Activated CD8-positive, alpha-beta T cell treated with anti-CD3 and anti-CD28 coated beads for 36 hours (primary cell): ENCODE measurements at regions not wholly inside any gene's neighbourhood (a gene's known extent, or its start where the extent isn't known, plus 50 kb on each side); places are given as distances from the start of the nearest gene placed in this dataset.

ENCODE experiments used
- ATAC-seq: fragments of 200-7000 bp; cut with Tn5 transposase; one replicate; pipeline ENCODE4 v1.10.0; 2021; ENCODE audit warnings: mild to moderate bottlenecking, moderate library complexity
- CTCF ChIA-PET: fragments of 350-600 bp; sonication (Branson Sonifier 250); formaldehyde crosslinking; loops from one replicate; lab custom pipeline; 2021; ENCODE audit warnings: antibody characterized with exemption; lab: Charles Lee
- POLR2A ChIA-PET: fragments of 350-600 bp; sonication (Branson Sonifier 250); formaldehyde crosslinking; loops from one replicate; lab custom pipeline; 2021; ENCODE audit warnings: antibody characterized with exemption; lab: Charles Lee
- DNase-seq: peaks from one replicate; pipeline ENCODE4 v3.0.0-alpha.2; 2020
- H3K27ac Mint-ChIP-seq: one replicate; pipeline ENCODE4 v1.8.0; 2021; ENCODE audit warnings: mild to moderate bottlenecking, mixed read lengths
- H3K27me3 Mint-ChIP-seq: one replicate; pipeline ENCODE4 v1.8.0; 2021; ENCODE audit warnings: mixed read lengths
- H3K36me3 Mint-ChIP-seq: one replicate; pipeline ENCODE4 v1.8.0; 2021; ENCODE audit warnings: low read depth, mixed read lengths
- H3K4me1 Mint-ChIP-seq: one replicate; pipeline ENCODE4 v1.8.0; 2021; ENCODE audit warnings: low read depth, mixed read lengths
- H3K4me3 Mint-ChIP-seq: one replicate; pipeline ENCODE4 v1.8.0; 2021; ENCODE audit warnings: mild to moderate bottlenecking, moderate library complexity, mixed read lengths
- H3K9me3 Mint-ChIP-seq: one replicate; pipeline ENCODE4 v1.8.0; 2021; ENCODE audit warnings: mixed read lengths
- CTCF ChIP-seq: fragments of 200-600 bp; IDR thresholded peaks from one replicate; pipeline ENCODE4 v1.8.0; 2022; ENCODE audit warnings: antibody characterized with exemption, mild to moderate bottlenecking
- intact Hi-C: fragments of 100-400 bp; cut with micrococcal nuclease; formaldehyde crosslinking; loops from one replicate; pipeline ENCODE4 v1.10.0; 2022

- DNase-seq (no peak), ATAC-seq (no peak)
- ChIA-PET POLR2A (no interaction called here), CTCF (no interaction called here)
- intact Hi-C loops = no loop called here
- no peak for TF ChIP-seq CTCF
- Mint-ChIP-seq H3K27me3 (peaks cover 2% of the 10 kb centered on the region), H3K4me3 (no peak overlapping the region), H3K4me1 (no peaks in the 10 kb centered on the region), H3K9me3 (no peaks in the 10 kb centered on the region), H3K36me3 (no peaks in the 10 kb centered on the region), H3K27ac (no peak overlapping the region)
Observed at GRCh38 chr4:154944996-154945395, 163.9 kb downstream of the RBM46 start.

GRCh38 chr4:154946113-154946512 lies 165.0 kb downstream of the RBM46 start:
- Mint-ChIP-seq H3K4me3 (no peak overlapping the region), H3K27ac (no peak overlapping the region), H3K27me3 (no peaks in the 10 kb centered on the region), H3K36me3 (no peaks in the 10 kb centered on the region), H3K4me1 (no peaks in the 10 kb centered on the region), H3K9me3 (no peaks in the 10 kb centered on the region)
- no peak for TF ChIP-seq CTCF
- ATAC-seq = no peak
- intact Hi-C loops = no loop called here
- no peak for DNase-seq
- CTCF ChIA-PET = no interaction called here
- POLR2A ChIA-PET = no interaction called here

- H3K4me1 Mint-ChIP-seq = no peaks in the 10 kb centered on the region
- intact Hi-C loops = no loop called here
- ChIA-PET POLR2A (no interaction called here), CTCF (no interaction called here)
- no peak overlapping the region for H3K27ac Mint-ChIP-seq
- H3K9me3 Mint-ChIP-seq = peaks cover 6% of the 10 kb centered on the region
- ATAC-seq = no peak
- H3K27me3 Mint-ChIP-seq = no peaks in the 10 kb centered on the region
- no peak overlapping the region for H3K4me3 Mint-ChIP-seq
- no peak for DNase-seq
- TF ChIP-seq CTCF = no peak
- no peaks in the 10 kb centered on the region for H3K36me3 Mint-ChIP-seq
Observed at GRCh38 chr4:154953691-154954090, 172.6 kb downstream of the RBM46 start.

- no peak for TF ChIP-seq CTCF
- POLR2A ChIA-PET = no interaction called here
- Mint-ChIP-seq H3K36me3 (no peaks in the 10 kb centered on the region), H3K4me1 (no peaks in the 10 kb centered on the region), H3K4me3 (no peak overlapping the region), H3K27me3 (no peaks in the 10 kb centered on the region), H3K27ac (no peak overlapping the region), H3K9me3 (peaks cover 6% of the 10 kb centered on the region)
- intact Hi-C loops = no loop called here
- no peak for ATAC-seq
- DNase-seq = no peak
- CTCF ChIA-PET = no interaction called here
Observed at GRCh38 chr4:154954117-154954516, 173.0 kb downstream of the RBM46 start.

- Mint-ChIP-seq H3K36me3 (no peaks in the 10 kb centered on the region), H3K27me3 (no peaks in the 10 kb centered on the region), H3K27ac (no peak overlapping the region), H3K9me3 (peaks cover 6% of the 10 kb centered on the region), H3K4me3 (no peak overlapping the region), H3K4me1 (no peaks in the 10 kb centered on the region)
- intact Hi-C loops = no loop called here
- no peak for TF ChIP-seq CTCF
- DNase-seq = no peak
- CTCF ChIA-PET = no interaction called here
- no peak for ATAC-seq
- POLR2A ChIA-PET = no interaction called here
Observed at GRCh38 chr4:154958121-154958520, 177.0 kb downstream of the RBM46 start.
